ENCODE measurements at regions not wholly inside any gene's neighbourhood (a gene's known extent, or its start where the extent isn't known, plus 50 kb on each side); places are given as distances from the start of the nearest gene placed in this dataset.

- no peak for TF ChIP-seq NR1H2 (CRISPR knock-in tag; IDR thresholded peaks at IDR 0.05)
- TF ChIP-seq, protein P1, sequence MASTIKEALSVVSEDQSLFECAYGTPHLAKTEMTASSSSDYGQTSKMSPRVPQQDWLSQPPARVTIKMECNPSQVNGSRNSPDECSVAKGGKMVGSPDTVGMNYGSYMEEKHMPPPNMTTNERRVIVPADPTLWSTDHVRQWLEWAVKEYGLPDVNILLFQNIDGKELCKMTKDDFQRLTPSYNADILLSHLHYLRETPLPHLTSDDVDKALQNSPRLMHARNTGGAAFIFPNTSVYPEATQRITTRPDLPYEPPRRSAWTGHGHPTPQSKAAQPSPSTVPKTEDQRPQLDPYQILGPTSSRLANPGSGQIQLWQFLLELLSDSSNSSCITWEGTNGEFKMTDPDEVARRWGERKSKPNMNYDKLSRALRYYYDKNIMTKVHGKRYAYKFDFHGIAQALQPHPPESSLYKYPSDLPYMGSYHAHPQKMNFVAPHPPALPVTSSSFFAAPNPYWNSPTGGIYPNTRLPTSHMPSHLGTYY (CRISPR knock-in tag; IDR thresholded peaks at IDR 0.05), result no peak
These were observed 174.8 kb upstream of the CLINT1 start (continued) for GRCh38 chr5:158033724-158034123.

- CTCF ChIA-PET, result no interaction called here
These were observed 174.1 kb upstream of the CLINT1 start for GRCh38 chr5:158033076-158033475.

GRCh38 chr5:158032246-158032645 lies 173.3 kb upstream of the CLINT1 start:
- Mint-ChIP-seq H3K36me3 (peaks cover 27% of the 10 kb centered on the region), H3K9me3 (peaks cover 31% of the 10 kb centered on the region), H3K4me1 (peaks cover 21% of the 10 kb centered on the region), H3K27me3 (ENCODE audit: low read depth) (peaks cover 10% of the 10 kb centered on the region), H3K27ac (no peak overlapping the region), H3K4me3 (no peak overlapping the region)
- no peak for TF ChIP-seq SMAD3 (CRISPR knock-in tag; IDR thresholded peaks at IDR 0.05; ENCODE audit: borderline replicate concordance)
- no peak for TF ChIP-seq NFE2L1 (CRISPR knock-in tag; IDR thresholded peaks at IDR 0.05)
- TF ChIP-seq FOXK1 (CRISPR knock-in tag; IDR thresholded peaks at IDR 0.05), result no peak
- TF ChIP-seq CBFB (CRISPR knock-in tag; IDR thresholded peaks at IDR 0.05; ENCODE audit: low read depth), result no peak
- ChIA-PET POLR2A (no interaction called here), CTCF (no interaction called here)
- DNase-seq (ENCODE audit: low spot score), result no peak
- no peak for ATAC-seq

More at GRCh38 chr5:158033076-158033475, 174.1 kb upstream of the CLINT1 start:
- DNase-seq (ENCODE audit: low spot score), result no peak
- H3K9me3 Mint-ChIP-seq, result peaks cover 37% of the 10 kb centered on the region
- no peak for TF ChIP-seq SOX15 (CRISPR knock-in tag; IDR thresholded peaks at IDR 0.05)
- TF ChIP-seq ZNF317 (CRISPR knock-in tag; IDR thresholded peaks at IDR 0.05; ENCODE audit: borderline replicate concordance, low read depth), result no peak
- no peak for TF ChIP-seq ZNF512 (CRISPR knock-in tag; IDR thresholded peaks at IDR 0.05; ENCODE audit: borderline replicate concordance)
- TF ChIP-seq, protein P2, sequence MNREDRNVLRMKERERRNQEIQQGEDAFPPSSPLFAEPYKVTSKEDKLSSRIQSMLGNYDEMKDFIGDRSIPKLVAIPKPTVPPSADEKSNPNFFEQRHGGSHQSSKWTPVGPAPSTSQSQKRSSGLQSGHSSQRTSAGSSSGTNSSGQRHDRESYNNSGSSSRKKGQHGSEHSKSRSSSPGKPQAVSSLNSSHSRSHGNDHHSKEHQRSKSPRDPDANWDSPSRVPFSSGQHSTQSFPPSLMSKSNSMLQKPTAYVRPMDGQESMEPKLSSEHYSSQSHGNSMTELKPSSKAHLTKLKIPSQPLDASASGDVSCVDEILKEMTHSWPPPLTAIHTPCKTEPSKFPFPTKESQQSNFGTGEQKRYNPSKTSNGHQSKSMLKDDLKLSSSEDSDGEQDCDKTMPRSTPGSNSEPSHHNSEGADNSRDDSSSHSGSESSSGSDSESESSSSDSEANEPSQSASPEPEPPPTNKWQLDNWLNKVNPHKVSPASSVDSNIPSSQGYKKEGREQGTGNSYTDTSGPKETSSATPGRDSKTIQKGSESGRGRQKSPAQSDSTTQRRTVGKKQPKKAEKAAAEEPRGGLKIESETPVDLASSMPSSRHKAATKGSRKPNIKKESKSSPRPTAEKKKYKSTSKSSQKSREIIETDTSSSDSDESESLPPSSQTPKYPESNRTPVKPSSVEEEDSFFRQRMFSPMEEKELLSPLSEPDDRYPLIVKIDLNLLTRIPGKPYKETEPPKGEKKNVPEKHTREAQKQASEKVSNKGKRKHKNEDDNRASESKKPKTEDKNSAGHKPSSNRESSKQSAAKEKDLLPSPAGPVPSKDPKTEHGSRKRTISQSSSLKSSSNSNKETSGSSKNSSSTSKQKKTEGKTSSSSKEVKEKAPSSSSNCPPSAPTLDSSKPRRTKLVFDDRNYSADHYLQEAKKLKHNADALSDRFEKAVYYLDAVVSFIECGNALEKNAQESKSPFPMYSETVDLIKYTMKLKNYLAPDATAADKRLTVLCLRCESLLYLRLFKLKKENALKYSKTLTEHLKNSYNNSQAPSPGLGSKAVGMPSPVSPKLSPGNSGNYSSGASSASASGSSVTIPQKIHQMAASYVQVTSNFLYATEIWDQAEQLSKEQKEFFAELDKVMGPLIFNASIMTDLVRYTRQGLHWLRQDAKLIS (CRISPR knock-in tag; IDR thresholded peaks at IDR 0.05; ENCODE audit: borderline replicate concordance), result no peak
- no peak for TF ChIP-seq KAT7 (CRISPR knock-in tag; IDR thresholded peaks at IDR 0.05; ENCODE audit: borderline replicate concordance)
- no peak for TF ChIP-seq HMGXB4 (CRISPR knock-in tag; IDR thresholded peaks at IDR 0.05)
- H3K36me3 Mint-ChIP-seq, result peaks cover 32% of the 10 kb centered on the region
- no peak overlapping the region for H3K27ac Mint-ChIP-seq
- H3K4me1 Mint-ChIP-seq, result peaks cover 13% of the 10 kb centered on the region
- POLR2A ChIA-PET, result no interaction called here
- H3K4me3 Mint-ChIP-seq, result no peak overlapping the region
- peaks cover 10% of the 10 kb centered on the region for H3K27me3 Mint-ChIP-seq (ENCODE audit: low read depth)
- no peak for ATAC-seq

Measured in WTC11 (cell line).